C4-2B (cell line): ENCODE measurements at regions not wholly inside any gene's neighbourhood (a gene's known extent, or its start where the extent isn't known, plus 50 kb on each side); places are given as distances from the start of the nearest gene placed in this dataset.
"Not testable (repeated sequence)": the region's sequence is repeated elsewhere in the genome, so short reads cannot be mapped to it uniquely, and the experiment has no call there.

ENCODE experiments used
- H3K27ac ChIP-seq: fragments of 450-650 bp; 2 replicates; pipeline ENCODE4 v1.5.1; 2017
- ZFX ChIP-seq: fragments of 450-650 bp; IDR thresholded peaks from 2 replicates; pipeline ENCODE4 v1.6.1; 2017
- TF ChIP-seq, protein P1 (sequence below): fragments of 450-650 bp; conservative IDR thresholded peaks from 2 replicates; pipeline ENCODE4 v1.5.1; 2017; ENCODE audit warnings: mild to moderate bottlenecking

DNA sequence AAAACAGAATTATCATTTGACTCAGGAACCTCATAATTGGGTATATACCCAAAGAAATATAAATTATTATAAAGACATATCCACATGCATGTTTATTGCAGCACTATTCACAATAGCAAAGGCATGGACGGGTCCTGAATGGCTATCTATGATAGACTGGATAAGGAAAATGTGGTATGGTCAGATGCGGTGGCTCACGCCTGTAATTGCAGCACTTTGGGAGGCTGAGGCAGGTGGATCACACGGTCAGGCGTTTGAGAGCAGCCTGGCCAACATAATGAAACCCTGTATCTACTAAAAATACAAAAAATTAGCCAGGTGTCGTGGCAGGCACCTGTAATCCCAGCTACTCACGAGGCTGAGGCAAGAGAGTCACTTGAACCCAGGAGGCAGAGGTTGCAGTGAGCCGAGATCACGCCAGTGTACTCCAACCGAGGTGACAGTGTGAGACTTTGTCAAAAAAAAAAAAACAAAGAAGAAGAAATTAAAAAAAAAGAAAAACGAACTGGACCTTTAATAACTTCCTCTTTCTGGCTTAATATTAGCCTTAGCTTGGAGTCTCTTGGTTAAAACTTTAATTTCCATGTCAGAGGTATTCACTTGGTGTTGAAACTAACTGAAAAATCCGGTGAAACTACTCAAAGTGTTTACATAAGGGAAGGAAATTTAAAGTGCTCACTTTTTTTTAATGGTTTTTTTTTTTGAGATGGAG is 104.4 kb downstream of the ZNF486 start:
- TF ChIP-seq, protein P1, sequence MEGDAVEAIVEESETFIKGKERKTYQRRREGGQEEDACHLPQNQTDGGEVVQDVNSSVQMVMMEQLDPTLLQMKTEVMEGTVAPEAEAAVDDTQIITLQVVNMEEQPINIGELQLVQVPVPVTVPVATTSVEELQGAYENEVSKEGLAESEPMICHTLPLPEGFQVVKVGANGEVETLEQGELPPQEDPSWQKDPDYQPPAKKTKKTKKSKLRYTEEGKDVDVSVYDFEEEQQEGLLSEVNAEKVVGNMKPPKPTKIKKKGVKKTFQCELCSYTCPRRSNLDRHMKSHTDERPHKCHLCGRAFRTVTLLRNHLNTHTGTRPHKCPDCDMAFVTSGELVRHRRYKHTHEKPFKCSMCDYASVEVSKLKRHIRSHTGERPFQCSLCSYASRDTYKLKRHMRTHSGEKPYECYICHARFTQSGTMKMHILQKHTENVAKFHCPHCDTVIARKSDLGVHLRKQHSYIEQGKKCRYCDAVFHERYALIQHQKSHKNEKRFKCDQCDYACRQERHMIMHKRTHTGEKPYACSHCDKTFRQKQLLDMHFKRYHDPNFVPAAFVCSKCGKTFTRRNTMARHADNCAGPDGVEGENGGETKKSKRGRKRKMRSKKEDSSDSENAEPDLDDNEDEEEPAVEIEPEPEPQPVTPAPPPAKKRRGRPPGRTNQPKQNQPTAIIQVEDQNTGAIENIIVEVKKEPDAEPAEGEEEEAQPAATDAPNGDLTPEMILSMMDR: no peak
- TF ChIP-seq ZFX: no peak
- H3K27ac ChIP-seq: no peak overlapping the region

DNA sequence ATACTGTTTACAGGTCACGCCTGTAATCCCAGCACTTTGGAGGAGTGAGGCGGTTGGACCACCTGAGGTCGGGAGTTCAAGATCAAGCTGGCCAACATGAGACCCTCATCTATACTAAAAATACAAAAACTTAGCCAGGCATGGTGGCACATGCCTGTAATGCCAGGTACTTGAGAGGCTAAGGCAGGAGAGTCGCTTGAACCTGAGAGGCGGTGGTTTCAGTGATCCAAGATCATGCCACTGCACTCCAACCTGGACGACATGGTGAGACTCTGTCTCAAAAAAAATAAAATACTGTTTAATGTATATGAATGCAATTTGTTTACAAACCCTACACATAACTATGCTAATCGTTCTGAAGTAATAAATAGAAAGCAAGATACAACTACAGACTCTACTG is 102.4 kb downstream of the ZNF486 start:
- H3K27ac ChIP-seq: no peak overlapping the region
- no peak for TF ChIP-seq ZFX
- TF ChIP-seq, protein P1: no peak

DNA sequence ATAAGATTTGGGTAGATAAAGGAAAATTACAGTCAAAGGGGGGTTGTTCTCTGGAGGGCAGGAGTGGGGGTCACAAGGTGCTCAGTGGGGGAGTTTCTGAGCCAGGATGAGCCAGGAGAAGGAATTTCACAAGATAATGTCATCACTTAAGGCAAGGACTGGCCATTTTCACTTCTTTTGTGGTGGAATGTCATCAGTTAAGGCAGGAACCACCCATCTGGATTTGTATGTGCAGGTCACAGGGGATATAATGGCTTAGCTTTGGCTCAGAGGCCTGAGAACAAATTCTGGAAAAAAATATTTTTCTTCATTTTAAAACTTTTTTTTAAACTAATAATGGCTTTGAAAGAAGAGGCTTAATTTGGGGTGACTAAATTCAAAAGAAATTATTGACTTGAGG is 94.5 kb downstream of the ZNF486 start:
- H3K27ac ChIP-seq: not testable (repeated sequence)

DNA sequence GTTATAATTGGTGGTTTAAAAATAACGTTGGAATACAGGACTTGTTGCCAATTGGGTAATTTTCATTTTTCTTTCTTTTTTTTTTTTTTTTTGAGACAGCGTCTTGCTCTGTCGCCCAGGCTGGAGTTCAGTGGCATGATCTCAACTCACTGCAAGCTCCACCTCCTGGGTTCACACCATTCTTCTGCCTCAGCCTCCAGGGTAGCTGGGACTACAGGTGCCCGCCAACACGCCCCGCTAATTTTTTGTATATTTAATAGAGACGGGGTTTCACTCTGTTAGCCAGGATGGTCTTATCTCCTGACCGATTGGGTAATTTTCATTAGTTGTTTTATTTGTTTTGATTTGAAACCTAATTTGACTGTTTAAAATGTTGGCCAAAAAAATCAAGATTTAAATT is 93.7 kb downstream of the ZNF486 start:
- not testable (repeated sequence) for H3K27ac ChIP-seq

DNA sequence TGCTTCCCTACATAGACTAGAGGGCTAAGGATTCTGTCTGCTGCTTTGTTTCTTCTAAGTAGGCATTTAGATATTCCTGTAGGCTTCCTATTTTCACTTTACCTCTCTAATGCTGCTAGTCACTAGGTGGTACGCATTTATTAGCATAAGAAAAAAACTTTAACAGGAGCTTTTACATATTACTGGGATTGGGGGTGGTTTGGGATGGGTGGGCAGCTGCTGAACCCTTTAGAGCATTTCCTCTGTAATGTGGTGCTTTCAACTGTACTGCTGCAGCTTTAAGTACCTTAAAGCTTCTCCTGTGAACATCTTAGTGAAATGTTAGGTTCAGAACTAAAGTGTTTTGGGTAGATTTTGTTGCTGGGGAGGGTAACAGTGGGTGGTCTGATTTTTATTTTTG is 92.6 kb downstream of the ZNF486 start:
- H3K27ac ChIP-seq: no peak overlapping the region
- TF ChIP-seq, protein P1: no peak
- no peak for TF ChIP-seq ZFX

DNA sequence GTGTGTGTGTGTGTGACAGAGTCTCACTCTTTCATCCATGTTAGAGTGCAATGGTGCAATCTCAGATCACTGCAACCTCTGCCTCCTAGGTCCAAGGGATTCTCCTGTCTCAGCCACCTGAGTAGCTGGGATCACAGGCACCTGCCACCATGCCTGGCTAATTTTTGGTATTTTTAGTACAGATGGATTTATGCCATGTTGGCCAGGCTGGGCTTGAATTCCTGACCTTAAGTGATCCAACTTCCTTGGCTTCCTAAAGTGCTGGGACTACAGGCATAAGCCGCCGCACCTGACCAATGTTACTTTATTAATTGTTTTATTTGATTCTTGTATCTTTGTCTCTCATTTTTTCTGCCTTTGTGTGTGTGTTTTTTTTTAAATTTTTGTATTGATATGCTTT is 89.6 kb downstream of the ZNF486 start:
- H3K27ac ChIP-seq: no peak overlapping the region
- TF ChIP-seq, protein P1: no peak
- TF ChIP-seq ZFX: no peak

DNA sequence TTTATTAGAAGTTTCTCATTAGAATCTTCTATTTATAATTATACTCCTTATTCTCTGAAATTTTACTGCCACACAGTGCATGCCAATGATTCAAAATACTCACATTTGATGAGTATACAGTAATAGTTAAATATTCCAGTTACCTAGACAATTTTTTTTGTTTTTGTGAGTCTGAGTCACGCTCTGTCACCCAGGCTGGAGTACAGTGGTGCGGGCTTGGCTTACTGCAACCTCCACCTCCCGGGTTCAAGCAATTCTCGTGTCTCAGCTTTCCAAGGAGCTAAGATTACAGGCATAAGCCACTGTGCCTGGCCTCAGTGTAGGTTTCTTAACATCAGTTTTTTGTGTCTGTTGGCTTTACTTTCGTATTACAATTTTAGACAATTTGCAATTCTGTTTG is 87.1 kb downstream of the ZNF486 start:
- no peak for TF ChIP-seq ZFX
- TF ChIP-seq, protein P1: no peak
- no peak overlapping the region for H3K27ac ChIP-seq

DNA sequence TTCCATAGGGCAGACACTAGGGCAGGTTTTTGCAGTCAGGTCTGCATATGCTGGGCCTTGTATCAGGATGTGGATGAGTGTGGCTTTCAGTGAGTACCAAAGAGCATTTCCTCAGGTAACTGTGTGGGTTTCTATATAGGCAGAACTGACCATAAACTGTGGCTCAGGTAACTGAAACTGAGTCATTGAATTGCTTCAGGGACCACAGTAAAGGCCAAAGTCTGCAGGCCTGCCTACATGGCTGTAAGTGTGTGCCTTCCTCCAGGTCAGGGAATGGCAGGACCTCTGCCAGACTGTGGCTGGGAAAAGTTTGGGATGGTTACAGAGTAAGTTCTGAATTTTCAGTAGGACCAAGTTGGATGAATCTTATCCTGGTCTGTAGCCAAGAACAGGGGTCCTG is 85.6 kb downstream of the ZNF486 start:
- no peak for TF ChIP-seq ZFX
- TF ChIP-seq, protein P1: no peak
- no peak overlapping the region for H3K27ac ChIP-seq
